ENCODE measurements at regions not wholly inside any gene's neighbourhood (a gene's known extent, or its start where the extent isn't known, plus 50 kb on each side); places are given as distances from the start of the nearest gene placed in this dataset.

DNA sequence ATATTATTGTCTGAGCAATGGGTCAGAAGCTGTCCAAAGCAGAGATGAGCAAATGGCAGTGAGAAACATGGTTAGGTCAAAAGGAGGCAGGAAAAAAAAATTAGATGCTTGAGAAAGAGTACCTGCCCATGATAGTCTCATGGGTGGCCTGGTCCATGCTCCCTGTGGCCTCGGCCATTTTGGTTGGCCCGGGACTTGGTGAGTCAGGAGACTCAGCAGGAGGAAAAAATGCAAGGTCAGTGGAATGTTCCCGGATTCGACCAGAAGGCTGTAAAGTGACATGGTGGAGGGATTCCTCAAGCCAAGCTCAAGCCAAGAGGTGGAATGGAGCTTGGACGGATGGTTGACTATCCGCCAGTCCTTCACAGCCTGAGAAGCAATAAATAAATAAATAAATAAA lies 236.7 kb downstream of the ASMT start:
- TF ChIP-seq, protein P1, sequence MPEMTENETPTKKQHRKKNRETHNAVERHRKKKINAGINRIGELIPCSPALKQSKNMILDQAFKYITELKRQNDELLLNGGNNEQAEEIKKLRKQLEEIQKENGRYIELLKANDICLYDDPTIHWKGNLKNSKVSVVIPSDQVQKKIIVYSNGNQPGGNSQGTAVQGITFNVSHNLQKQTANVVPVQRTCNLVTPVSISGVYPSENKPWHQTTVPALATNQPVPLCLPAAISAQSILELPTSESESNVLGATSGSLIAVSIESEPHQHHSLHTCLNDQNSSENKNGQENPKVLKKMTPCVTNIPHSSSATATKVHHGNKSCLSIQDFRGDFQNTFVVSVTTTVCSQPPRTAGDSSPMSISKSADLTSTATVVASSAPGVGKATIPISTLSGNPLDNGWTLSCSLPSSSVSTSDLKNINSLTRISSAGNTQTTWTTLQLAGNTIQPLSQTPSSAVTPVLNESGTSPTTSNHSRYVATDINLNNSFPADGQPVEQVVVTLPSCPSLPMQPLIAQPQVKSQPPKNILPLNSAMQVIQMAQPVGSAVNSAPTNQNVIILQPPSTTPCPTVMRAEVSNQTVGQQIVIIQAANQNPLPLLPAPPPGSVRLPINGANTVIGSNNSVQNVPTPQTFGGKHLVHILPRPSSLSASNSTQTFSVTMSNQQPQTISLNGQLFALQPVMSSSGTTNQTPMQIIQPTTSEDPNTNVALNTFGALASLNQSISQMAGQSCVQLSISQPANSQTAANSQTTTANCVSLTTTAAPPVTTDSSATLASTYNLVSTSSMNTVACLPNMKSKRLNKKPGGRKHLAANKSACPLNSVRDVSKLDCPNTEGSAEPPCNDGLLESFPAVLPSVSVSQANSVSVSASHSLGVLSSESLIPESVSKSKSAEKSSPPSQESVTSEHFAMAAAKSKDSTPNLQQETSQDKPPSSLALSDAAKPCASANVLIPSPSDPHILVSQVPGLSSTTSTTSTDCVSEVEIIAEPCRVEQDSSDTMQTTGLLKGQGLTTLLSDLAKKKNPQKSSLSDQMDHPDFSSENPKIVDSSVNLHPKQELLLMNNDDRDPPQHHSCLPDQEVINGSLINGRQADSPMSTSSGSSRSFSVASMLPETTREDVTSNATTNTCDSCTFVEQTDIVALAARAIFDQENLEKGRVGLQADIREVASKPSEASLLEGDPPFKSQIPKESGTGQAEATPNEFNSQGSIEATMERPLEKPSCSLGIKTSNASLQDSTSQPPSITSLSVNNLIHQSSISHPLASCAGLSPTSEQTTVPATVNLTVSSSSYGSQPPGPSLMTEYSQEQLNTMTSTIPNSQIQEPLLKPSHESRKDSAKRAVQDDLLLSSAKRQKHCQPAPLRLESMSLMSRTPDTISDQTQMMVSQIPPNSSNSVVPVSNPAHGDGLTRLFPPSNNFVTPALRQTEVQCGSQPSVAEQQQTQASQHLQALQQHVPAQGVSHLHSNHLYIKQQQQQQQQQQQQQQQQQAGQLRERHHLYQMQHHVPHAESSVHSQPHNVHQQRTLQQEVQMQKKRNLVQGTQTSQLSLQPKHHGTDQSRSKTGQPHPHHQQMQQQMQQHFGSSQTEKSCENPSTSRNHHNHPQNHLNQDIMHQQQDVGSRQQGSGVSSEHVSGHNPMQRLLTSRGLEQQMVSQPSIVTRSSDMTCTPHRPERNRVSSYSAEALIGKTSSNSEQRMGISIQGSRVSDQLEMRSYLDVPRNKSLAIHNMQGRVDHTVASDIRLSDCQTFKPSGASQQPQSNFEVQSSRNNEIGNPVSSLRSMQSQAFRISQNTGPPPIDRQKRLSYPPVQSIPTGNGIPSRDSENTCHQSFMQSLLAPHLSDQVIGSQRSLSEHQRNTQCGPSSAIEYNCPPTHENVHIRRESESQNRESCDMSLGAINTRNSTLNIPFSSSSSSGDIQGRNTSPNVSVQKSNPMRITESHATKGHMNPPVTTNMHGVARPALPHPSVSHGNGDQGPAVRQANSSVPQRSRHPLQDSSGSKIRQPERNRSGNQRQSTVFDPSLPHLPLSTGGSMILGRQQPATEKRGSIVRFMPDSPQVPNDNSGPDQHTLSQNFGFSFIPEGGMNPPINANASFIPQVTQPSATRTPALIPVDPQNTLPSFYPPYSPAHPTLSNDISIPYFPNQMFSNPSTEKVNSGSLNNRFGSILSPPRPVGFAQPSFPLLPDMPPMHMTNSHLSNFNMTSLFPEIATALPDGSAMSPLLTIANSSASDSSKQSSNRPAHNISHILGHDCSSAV (CRISPR knock-in tag; IDR thresholded peaks at IDR 0.05; ENCODE audit: borderline replicate concordance), result no peak
- no peak for TF ChIP-seq AGO1 (IDR thresholded peaks at IDR 0.05; ENCODE audit: low read depth, low read length, poor library complexity, severe bottlenecking)
- TF ChIP-seq NR2C2 (CRISPR knock-in tag; IDR thresholded peaks at IDR 0.05; ENCODE audit: borderline replicate concordance), result no peak
- TF ChIP-seq ZNF772 (CRISPR knock-in tag; IDR thresholded peaks at IDR 0.05), result no peak

Data from HepG2 (cell line).